ENCODE measurements at regions not wholly inside any gene's neighbourhood (a gene's known extent, or its start where the extent isn't known, plus 50 kb on each side); places are given as distances from the start of the nearest gene placed in this dataset.
"Not testable (repeated sequence)": the region's sequence is repeated elsewhere in the genome, so short reads cannot be mapped to it uniquely, and the experiment has no call there.

DNA sequence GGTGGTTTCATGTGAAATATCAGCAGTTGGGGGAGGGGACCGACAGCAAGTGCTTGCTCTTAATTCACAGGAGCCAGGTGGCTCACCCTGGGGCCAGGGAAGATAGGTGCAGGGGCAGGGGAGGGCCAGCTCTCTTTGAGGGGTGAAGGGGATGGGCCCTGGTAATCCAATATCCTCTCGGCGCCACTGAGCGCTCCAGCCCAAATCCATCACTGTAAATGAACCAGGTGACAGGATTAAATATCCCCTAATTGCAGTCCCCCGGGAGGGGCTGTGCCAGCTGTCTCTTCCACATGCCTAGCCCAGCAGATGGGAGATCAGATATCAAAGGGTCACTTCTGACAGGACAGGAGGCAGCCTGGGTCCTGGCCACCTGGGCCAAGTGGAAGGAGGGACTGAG lies 531.8 kb upstream of the CADM1 start:
- H3K4me3 ChIP-seq (replicated peaks; ENCODE audit: low read depth, low read length) = no peak overlapping the region
- no peak for DNase-seq (ENCODE audit: extremely low read depth, low read depth)
- TF ChIP-seq, protein P1, sequence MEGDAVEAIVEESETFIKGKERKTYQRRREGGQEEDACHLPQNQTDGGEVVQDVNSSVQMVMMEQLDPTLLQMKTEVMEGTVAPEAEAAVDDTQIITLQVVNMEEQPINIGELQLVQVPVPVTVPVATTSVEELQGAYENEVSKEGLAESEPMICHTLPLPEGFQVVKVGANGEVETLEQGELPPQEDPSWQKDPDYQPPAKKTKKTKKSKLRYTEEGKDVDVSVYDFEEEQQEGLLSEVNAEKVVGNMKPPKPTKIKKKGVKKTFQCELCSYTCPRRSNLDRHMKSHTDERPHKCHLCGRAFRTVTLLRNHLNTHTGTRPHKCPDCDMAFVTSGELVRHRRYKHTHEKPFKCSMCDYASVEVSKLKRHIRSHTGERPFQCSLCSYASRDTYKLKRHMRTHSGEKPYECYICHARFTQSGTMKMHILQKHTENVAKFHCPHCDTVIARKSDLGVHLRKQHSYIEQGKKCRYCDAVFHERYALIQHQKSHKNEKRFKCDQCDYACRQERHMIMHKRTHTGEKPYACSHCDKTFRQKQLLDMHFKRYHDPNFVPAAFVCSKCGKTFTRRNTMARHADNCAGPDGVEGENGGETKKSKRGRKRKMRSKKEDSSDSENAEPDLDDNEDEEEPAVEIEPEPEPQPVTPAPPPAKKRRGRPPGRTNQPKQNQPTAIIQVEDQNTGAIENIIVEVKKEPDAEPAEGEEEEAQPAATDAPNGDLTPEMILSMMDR (IDR thresholded peaks at IDR 0.05; ENCODE audit: low read depth, low read length, missing control alignments) = no peak

DNA sequence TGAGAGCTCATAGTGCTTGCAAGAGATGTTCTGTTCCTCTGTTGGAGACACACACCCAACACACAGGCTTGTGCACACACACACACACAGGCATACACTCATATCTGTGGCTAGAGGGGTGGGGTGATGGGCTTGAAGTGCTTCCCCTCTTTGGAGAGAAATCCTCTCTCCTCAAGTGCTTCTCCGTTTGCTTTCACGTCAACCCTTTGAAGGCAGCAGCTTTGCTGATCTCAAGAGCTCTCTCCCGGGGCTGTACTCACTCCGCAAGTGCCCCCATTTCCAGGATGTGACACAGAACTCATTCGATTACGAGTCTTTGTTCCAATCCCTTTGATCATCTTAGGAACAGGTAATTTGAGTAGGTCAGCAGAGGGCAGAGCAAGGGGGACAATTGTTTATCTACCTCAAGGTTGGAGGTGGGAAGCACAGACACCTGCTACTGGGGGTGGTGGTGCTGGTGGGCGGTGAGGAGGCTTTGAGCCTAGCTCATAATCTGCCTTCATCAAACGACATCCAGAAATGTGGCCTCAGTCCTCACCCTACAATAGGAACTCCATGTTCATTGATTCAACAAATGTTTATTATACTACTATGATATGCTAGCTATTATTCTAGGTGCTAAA lies 529.8 kb upstream of the CADM1 start:
- no peak for DNase-seq (ENCODE audit: extremely low read depth, low read depth)
- H3K4me3 ChIP-seq (replicated peaks; ENCODE audit: low read depth, low read length) = no peak overlapping the region
- TF ChIP-seq, protein P1 (IDR thresholded peaks at IDR 0.05; ENCODE audit: low read depth, low read length, missing control alignments) = no peak

DNA sequence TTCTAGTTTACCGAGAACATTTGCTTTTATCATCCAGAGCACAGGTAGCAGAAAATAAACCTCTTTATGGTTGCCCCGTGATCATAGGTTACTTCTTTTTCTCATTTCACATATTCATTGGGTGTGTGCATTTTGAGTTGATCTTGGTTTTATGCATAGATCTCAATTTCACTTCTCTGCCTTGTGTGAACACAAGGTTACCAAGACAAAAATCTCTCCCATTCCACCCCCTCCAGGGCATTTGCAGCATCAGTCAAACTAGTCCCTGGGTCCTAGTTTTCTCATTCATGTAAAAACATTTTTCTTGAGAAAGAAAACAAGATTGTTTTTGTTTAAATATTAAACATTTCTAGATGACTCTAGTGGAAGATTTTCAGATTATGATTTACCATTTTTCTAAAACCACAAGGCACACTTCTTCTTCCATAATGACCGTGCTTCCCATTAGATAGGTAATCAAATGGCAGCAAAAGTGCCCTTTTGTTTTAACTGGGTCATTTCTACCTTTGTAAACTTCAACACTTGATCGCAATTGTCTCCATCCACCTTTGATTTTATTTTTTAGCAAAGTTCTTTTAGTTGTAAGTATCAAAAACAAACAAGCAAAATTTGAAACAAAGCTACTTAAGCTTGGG lies 526.6 kb upstream of the CADM1 start:
- DNase-seq (ENCODE audit: extremely low read depth, low read depth) = no peak
- TF ChIP-seq, protein P1 (IDR thresholded peaks at IDR 0.05; ENCODE audit: low read depth, low read length, missing control alignments) = no peak
- no peak overlapping the region for H3K4me3 ChIP-seq (replicated peaks; ENCODE audit: low read depth, low read length)

DNA sequence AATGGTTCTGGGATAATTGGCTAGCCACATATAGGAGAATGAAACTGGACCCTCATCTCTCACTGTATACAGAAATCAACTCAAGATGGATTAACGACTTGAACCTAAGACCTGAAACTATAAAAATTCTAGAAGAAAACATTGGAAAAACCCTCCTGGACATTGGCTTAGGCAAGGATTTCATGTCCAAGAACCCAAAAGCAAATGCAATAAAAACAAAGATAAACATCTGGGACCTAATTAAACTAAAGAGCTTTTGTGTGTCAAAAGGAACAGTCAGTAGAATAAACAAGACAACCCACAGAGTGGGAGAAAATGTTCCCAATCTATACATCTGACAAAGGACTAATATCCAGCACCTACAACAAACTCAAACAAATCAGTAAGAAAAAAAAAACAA lies 524.3 kb upstream of the CADM1 start:
- DNase-seq (ENCODE audit: extremely low read depth, low read depth); H3K4me3 ChIP-seq (replicated peaks; ENCODE audit: low read depth, low read length): not testable (repeated sequence)

DNA sequence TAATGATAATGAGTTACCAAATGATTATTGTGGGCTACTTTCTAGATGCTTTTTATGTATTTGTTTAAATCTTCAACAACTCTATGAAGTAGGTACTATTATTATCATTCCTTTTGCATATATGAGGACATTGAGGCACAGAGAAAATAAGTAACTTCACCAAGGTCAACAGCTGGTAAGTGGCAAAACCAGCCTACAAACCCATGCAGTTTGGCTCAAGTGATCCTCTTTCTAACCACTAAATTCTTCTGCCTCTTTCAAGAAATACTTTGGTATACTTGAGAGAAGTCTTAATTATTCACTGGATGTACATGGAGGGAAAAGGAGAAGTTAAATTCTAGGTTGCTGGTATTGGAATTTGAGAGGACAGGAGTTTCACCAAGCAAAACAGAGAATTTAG lies 495.2 kb upstream of the CADM1 start:
- DNase-seq (ENCODE audit: extremely low read depth, low read depth) = no peak
- no peak overlapping the region for H3K4me3 ChIP-seq (replicated peaks; ENCODE audit: low read depth, low read length)
- TF ChIP-seq, protein P1 (IDR thresholded peaks at IDR 0.05; ENCODE audit: low read depth, low read length, missing control alignments) = no peak

DNA sequence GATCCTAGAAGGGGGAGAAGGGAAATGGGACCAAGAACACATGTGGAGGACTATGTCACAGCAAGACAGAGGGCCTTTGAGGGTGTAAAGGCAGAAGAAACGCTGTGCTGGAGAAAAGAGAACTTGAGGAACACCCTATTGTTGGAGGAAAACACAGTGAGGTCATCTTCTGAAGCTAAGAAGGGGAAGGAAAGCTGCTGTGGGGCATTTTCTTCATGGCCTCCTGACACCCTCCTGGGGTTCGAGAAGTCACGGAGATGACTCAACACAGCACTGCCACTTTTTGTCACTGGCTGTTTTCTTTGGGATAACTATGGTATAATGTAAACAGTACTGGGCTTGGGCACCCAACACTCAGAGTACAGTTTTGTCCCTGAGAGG lies 492.6 kb upstream of the CADM1 start:
- TF ChIP-seq, protein P1 (IDR thresholded peaks at IDR 0.05; ENCODE audit: low read depth, low read length, missing control alignments) = no peak
- no peak overlapping the region for H3K4me3 ChIP-seq (replicated peaks; ENCODE audit: low read depth, low read length)
- DNase-seq (ENCODE audit: extremely low read depth, low read depth) = no peak

DNA sequence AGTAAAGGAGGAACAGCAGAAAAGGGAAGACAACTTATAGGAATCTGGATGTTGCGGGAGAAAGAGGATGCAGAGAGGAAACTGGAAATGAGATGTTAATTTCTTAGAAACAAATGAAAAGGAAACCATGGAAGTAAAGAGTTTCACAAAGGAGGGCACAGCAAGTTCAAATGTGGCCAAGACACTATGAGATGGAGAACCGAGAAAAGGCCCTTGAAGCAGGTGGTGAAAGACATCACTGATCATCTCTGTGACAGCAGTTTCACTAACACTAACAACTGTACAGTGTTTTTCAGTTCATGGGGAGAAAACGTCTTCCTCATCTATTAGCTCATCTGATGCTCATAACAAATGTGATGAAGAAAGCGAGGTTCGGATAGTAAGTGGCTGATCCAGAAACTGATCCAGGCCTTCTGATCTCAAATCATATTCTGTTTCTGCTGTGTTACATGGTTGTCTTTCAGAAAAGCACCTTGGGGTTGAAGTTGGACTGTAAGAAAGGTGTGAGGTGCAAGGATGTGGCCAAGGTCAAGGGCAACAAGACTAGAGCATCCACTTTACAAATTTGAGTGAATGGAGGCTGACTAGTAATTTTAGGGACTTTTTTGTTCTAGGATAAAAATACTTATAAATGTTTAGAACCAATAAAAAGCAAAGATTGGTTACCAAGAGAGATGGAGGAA lies 492.1 kb upstream of the CADM1 start:
- TF ChIP-seq, protein P1 (IDR thresholded peaks at IDR 0.05; ENCODE audit: low read depth, low read length, missing control alignments) = no peak
- no peak overlapping the region for H3K4me3 ChIP-seq (replicated peaks; ENCODE audit: low read depth, low read length)
- no peak for DNase-seq (ENCODE audit: extremely low read depth, low read depth)
